T-helper 2 cell treated with Interferon-gamma antibody and Interleukin-4, amounts not matched to agents 100 ng/mL and 5 ng/mL, for 36 hours (primary cell): ENCODE measurements at regions not wholly inside any gene's neighbourhood (a gene's known extent, or its start where the extent isn't known, plus 50 kb on each side); places are given as distances from the start of the nearest gene placed in this dataset.
"Not testable (repeated sequence)": the region's sequence is repeated elsewhere in the genome, so short reads cannot be mapped to it uniquely, and the experiment has no call there.

Experiments used
- intact Hi-C: fragments of 100-400 bp; cut with micrococcal nuclease; formaldehyde crosslinking; loops from one replicate; pipeline ENCODE4 v1.15.1; 2023

DNA sequence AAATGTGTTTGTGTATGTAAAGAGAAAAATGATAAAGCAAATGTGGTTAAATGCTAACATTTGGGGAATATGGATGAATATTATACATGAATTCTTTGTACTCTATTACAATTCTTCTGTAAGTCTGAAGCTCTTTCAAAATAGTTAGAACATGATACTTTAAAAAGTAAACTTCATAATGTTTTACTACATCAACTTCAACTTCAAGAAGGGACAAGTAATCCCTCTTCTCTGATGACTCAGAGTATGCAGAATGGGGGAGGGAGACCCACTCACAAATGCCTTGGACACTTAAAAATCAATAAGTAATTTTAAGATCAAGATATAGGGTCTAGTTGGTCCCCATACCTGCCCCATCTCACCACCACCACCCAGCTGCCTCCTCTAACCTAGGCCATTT is 162.4 kb downstream of the ESM1 start:
- intact Hi-C loops: no loop called here

DNA sequence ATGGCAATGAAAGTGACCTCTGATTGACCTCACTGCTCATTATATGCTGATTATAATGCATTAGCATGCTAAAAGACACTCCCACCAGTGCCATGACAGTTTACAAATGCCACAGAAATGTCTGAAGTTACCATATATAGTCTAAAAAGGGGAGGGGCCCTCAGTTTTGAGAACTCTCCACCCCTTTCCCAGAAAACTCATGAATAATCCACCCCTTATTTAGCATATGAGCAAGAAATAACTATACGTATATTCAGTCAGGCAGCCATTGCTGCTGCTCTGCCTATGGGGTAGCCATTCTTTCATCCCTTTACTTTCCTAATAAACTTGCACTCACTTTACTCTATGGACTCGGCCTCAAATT is 163.1 kb downstream of the ESM1 start:
- intact Hi-C loops: no loop called here

DNA sequence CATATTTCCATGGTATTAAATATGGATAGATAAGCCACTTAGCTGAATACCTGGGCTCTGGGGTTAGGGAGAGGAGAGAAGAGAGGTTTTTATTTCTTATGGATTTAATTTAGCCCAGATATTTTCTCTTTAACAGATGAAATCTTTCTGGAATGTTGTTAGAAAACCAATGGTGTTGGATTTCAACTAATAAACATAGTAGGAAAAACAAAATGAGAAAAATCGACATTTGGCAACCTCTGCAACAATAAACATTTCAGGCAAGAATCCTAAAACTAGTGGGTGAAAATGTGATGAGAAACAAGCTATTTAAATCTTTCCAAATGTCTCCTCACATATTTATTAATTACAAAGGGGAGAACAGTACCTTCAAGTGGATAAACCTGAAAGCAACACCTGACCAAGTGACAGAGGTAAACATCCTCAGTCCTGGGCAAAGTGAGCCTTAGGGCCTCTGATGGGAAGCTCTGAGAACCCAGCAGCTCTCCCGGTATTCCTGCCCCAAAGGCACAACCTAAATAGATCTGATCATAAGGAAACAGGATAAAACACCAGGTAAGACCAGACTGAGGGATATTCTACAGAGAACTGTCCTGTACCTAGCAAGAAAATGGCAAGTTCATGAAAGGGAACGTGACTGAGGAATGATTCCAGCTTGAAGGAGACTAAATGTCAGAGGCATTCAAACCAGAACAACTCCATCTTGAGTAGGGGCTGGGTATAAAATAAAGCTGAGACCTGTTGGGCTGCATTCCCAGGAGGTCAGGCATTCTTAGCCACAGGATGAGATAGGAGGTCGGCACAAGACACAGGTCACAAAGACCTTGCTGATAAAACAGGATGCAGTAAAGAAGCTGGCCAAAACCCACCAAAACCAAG is 163.7 kb downstream of the ESM1 start:
- intact Hi-C loops: no loop called here

DNA sequence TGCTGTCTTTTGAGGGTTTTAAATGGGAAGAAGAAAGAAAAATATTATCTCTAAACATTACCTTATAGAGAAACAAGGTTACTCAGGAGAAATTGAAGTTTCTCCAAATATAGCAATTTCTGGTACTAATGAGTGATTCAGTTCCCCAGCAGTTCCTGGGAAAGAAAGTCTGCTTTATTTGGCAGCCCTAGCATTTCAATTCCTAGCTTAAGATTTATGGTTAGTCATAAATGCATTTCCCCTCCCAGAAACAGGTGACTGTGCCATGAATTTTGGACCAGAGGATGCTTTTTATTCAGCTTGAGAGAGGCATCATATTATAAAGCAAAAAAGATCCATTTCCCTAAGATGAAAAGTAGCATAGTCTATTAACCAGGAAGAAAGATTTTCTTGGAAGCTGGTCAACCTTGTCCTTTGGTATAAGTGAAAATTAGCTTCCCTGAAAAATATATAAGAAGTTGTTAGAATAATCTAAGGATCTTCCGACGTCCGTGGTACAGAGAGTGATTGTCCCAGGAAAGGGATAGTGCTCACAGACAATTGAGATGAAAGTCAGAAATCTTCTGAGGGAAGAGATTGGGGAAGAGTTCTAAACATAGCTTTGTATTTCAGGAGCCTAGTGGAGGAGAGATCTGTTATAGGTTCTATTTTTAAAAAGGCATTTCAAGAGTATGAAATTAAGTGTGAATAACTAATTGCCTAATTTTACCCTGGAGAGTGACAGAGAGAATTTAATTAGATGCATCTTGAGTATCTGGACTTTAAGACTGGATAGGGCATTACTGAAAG is 164.9 kb downstream of the ESM1 start:
- intact Hi-C loops: no loop called here

DNA sequence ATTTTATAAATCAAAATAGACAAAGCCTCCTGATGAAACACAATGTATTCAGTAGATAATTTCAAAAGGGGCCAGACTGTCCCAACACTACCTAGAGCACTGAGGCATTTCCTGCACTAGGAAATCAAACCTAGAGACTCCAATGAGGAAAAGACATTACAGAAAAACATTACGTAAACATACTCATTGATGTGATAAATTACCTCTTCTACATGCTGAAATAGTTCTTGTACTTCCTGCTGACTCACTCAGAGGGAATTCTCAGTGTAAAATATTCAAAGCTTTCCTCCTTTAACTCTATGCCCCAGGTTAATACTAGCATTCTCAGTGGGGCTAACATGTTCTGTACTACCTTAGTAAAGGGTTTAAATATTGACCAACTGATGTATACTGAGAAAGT is 178.0 kb downstream of the ESM1 start:
- intact Hi-C loops: no loop called here

DNA sequence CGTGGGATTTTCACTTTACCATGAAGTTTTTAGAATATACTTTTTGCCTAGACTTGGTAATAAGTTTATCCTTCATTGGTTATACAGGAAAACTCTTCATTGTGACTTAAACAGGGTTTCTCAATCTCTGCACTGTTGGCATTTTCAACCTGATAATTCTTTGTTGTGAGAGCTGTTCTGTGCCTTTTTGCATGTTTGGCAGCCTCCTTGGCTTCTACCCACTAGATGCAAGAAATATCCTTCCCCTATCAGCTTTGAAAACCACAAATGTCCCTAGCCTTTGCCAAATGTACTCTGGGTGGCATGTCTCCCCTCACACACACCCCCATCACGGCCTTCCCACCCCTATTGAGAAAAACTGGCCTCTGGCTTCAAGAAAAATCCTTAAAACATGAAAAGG is 180.9 kb downstream of the ESM1 start:
- intact Hi-C loops: no loop called here

DNA sequence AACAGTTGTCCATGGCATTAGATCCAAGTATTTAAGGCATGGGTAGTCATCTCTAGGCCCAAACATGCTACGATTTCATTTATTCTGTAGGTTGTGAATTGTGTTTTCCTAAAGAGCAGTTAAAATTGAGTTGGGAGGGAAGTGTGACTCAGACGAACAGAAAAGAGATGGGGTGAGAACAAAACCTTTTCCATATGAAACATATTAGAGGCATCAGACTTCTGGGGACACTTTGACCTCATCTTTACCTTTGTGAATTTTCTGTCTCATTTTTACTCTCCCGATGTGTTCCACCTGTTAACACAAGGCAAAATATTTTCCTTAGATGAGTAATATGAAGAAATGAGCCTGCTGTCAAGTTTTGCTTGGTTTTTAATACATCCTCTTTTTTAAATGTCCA is 181.3 kb downstream of the ESM1 start:
- intact Hi-C loops: no loop called here

DNA sequence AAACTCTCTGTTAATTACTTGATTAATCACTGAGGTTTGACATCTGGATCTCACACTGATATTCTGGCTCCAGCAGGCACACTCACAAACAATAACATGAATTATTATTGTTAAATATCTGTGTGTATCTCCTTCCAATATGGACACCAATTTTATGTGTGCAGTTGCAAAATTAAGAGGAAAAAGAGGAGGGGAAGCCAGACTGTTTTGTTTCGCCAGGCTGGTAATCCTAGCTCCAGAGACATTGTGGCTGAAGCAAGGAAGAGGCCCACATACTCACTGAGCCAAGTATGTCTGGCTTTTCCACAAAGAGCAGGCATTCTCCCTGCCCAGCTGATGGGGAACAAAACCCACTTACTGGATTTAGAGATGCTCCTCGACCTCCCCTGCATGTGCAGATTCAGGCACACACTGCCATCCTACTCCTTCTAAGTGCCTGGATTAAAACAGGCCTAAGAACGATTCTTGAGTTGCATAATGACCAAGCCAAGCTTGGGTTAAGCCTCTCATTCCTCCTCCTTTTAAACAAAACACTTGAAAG is 181.9 kb downstream of the ESM1 start:
- intact Hi-C loops: no loop called here

DNA sequence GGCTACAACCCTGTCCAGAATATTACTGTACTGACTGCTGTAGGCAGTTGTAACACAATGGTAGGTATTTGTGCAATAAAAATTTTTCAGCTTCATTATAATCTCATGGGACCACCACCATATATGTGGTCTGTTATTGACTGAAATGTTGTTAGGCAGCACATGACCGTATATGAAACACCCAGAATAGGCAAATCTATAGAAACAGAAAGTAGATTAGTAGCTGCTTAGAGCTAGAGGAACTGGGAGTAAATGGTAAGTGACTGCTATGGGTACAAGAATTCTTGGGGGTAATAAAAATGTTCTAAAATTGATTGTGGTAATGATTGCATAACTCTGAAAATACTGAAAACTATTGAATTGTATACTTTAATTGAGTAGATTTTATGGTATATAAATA is 185.7 kb downstream of the ESM1 start:
- intact Hi-C loops: no loop called here

DNA sequence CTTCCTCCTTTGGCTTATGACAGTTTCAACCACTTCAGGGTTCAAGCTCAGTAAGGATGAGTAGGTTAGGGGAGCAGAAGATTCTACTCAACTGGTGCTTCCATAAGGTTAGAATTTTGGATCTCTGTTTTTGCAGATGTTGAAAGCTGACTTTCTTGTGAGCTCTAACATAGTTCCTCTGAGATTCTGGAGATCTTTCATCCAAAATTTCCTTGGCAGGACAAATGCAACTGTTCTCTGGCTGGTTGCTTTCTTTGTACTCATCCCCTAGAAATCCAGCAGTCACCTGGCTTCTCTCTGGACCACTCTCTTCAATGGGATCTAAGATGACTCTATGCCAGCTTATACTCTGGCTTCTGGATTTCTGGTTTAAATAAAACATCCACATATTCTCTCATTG is 189.6 kb downstream of the ESM1 start:
- intact Hi-C loops: loop anchor here (1.0 to 2.0 kb wide), 4 partner anchors 149 to 485 kb away; partner anchors contain the start of gene ARL15

DNA sequence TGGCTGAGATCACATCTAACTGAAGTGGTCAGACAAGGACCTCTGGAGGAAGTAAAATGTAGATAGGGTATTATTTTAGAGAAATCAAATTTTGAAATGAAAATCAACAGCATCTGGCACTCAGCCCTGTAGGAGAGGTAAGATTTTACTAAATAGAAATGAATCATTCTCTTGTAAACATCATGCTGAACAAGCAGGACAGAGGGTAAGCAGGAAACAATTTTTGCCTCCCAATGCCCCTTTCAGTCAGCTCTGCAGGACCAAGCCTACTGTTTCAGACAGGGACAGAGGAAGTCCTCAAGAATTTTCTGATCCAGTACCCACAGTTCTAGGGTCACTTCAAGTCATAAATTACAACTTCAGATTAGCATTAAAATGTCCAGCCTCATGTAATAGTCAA is 190.1 kb downstream of the ESM1 start:
- intact Hi-C loops: loop anchor here (1.0 to 2.0 kb wide), 4 partner anchors 148 to 484 kb away; partner anchors contain the start of gene ARL15

DNA sequence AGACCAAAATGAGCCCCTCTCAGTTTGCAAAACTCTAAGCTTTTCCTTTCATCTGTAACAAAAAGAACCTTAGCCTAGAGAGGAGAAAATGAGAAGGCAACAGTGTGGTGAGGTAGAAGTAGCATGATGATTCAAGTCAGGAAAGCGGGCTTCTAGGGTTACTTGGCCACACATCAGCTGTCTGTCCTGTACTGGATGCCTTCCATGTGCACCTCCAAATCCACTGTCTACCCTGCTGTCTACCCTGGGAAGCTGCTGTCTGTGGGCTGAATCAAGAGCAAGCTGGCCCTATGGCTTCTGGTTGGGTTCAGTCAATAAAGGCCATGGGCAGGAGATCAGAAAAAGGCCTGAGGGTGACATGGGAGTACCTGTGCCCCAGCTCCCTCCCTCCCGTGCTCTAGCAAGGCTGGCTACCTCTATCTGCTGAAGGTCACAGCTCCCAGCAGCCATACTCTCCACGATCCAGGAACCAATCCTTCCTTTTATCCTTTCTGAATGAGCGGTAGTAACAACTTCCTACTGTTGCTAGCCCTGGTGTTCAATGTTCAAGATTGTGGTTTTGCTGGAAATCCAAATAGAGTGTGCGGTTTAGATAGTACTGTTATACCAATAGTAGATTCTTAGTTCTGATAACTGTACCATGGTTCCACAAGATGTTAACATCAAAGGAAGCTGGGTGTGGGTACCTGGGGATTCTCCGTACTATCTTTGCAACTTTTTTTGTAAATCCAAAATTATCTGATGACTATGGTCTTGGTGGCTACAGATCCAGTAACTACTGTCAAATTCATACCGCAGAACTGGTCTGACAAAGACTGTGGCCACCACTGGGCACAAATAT is 191.0 kb downstream of the ESM1 start:
- intact Hi-C loops: loop anchor here (2.0 to 5.0 kb wide), 4 partner anchors 52 to 484 kb away; partner anchors contain the start of gene ARL15

DNA sequence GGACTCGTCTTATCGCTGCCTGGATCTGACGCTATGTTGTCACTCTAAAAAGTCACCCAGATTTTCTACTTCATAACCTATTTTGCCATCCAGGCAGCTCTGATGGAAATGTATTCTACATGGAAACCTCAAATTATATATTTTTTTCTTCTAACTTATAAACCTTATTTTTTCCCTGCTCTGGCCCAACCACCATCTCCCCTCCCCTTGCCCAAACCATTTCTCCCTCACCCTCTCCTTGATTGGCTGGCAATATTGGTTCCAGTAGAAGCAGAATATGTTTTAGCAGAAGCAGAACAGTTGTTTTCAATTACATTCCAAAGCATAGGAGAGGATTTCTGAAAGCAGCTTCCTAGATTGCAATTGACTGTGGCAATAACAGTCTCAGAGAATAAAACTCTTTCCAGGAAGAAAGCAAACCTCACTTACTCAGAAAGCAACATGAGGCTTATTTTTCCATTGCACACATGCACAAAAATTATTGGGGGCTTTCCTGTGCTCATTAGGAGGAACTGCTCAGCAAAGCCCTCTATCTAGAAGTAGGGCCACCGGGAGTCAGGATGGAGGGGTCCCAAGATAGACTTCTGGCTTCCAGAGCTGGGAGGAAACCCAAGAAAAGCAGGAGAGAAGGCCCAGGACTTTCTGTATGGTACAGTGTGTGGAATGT is 191.8 kb downstream of the ESM1 start:
- intact Hi-C loops: loop anchor here (2.0 to 5.0 kb wide), 4 partner anchors 51 to 483 kb away; partner anchors contain the start of gene ARL15

DNA sequence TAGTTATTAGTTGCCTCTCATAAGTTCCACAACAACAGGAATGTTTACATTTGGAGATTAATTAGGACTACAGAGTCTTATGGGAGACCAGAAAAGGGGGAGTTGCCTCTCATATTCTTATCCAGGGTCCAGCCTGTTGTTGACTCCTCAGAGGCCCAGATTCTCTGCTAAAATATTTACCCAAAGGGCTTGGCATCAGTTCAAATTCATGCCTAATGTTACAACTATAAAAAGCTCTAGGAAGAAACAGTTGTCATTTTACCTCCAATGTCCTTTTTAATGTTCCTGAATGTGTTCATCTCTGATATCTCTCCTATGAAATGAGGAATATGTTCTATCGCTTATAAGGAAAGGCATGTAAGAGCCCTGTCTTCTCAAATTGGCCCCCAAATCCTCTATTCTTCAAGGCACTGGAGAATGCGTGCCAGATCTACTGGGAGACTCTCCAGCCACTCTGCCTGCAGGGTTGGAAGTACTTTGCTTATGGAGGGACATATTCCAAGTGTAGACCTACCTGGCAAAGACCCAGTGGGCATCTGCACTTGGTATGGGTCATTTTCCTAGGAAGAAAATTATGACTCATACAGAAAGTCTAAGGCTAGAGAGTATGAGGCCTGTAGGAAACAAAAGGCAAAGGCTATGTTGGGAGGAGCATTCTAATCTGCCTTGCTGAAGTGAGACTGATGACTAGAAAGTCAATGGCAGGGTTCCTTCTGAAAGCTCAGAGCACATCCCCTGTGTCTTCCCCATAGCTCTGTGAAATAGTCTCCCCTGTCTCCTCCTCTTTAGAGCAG is 192.6 kb downstream of the ESM1 start:
- intact Hi-C loops: loop anchor here (5.0 kb wide), 1 partner anchor 51 kb away; no protein-coding TSS in a partner anchor

DNA sequence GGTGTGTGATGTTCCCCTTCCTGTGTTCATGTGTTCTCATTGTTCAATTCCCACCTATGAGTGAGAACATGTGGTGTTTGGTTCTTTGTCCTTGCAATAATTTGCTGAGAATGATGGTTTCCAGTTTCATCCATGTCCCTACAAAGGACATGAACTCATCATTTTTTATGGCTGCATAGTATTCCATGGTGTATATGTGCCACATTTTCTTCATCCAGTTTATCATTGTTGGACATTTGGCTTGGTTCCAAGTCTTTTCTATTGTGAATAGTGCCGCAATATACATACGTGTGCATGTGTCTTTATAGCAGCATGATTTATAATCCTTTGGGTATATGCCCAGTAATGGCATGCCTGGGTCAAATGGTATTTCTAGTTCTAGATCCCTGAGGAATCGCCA is 197.5 kb downstream of the ESM1 start:
- intact Hi-C loops: not testable (repeated sequence)

DNA sequence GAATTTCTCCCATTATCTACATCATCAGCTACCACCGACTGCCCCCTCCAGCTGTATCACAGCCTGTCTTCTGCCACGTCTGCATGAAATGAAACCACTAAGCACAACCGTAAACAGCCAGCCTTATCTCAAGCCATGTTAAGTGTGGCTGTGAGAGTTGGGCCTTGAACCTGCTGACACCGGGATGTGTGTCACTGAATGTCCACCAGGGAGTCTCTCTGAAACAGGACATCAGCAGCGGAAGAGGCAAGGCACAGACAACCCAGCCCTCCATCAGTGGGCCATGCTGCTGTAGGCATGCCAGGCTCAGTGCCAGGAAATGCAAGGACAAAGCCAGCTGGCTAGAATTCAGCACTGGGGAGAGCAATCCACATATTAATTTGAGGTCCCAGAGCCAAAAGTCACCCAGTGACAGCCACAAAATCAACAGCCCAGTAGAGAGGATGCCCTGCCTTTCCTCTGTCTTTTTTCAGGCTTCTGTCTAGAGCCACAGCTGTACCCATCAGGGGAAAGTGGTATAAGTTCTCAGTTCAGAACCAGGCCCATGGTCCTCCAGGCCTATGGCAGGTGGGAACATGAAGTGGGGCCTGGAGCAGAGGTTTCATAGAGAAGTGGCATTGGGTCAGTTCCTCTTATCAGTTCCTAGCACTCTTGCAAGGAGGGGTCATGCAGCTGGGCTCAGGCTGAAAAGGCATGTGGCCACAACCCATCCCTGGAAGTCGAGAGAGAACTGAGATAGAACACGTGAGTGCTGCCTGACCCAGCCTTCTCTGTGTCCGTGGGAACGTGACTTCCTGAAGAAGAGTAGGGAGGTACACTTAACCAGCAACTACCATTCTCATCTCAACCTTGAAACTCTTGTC is 199.4 kb downstream of the ESM1 start:
- intact Hi-C loops: no loop called here

DNA sequence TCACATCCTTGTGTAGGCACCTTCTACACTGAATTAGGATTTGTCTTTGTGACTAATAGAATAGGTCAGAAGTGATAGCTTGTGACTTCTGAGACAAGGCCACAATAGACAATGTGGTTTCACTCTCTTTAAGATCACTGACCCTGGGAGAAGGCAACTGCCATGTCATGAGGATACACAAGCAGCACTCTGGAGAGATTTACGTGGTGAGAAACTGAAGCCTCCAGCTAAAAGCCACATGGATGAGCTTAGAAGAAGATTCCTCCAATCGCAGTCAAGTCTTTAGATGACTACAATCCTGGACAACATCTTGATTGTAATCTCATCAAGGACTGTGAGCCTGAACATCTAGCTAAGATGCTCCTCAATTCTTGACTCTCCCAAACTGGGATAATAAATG is 206.6 kb downstream of the ESM1 start:
- intact Hi-C loops: no loop called here

DNA sequence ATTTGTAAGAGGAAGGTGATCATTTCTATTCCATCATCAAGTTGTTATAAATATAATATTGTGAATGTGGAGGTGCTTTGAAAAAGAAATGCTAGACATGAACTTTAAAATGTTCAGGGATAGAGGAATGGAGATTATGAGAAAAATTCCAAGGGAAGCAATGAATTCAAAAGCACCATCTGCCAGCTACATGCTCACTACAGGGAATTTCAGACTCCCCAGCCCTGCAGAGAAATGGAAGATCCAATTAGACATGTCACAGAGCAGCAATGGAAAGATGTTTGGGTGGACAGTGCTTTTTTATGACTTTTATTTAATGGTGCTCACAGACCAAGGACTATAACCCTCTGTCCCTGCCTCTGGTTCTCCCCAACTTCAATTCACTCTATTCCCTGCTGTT is 209.7 kb downstream of the ESM1 start:
- intact Hi-C loops: no loop called here
